Endothelial cell of umbilical vein (primary cell): ENCODE measurements at regions not wholly inside any gene's neighbourhood (a gene's known extent, or its start where the extent isn't known, plus 50 kb on each side); places are given as distances from the start of the nearest gene placed in this dataset.

Source experiments
- BruUV-seq: library from RNA; stranded (reverse); fragments of 400-500 nt; replicated peaks from 2 replicates; lab custom pipeline; 2021; lab: Mats Ljungman, UMichigan
- CTCF ChIA-PET: fragments of 300-600, 350-600 bp; sonication (Branson Sonifier 250); formaldehyde crosslinking; loops from one replicate; lab custom pipeline; 2021; ENCODE audit warnings: antibody characterized with exemption, inconsistent platforms; lab: Charles Lee
- POLR2A ChIA-PET: fragments of 300-600, 350-600 bp; sonication (Branson Sonifier 250); formaldehyde crosslinking; loops from one replicate; lab custom pipeline; 2021; ENCODE audit warnings: antibody characterized with exemption, inconsistent platforms; lab: Charles Lee
- DNase-seq: peaks from one replicate; pipeline ENCODE4 v3.0.0-alpha.2; 2011; ENCODE audit warnings: low read depth, low spot score
- FAIRE-seq: peaks from 2 replicates; lab custom pipeline; 2011; peaks lifted over from hg19 to GRCh38; lab: Jason Lieb, UNC
- H2AFZ ChIP-seq: 2 replicates; pipeline ENCODE4 v1.6.0; 2012; ENCODE audit warnings: low read depth, low read length, control low read depth, inconsistent platforms
- H3K27ac ChIP-seq: 2 replicates; pipeline ENCODE4 v1.5.1; 2011; ENCODE audit warnings: low read depth, mild to moderate bottlenecking, control low read depth, low read length, moderate library complexity; ENCODE audit not compliant: insufficient read depth
- H3K27me3 ChIP-seq, 2 experiments: 2 replicates each; pipeline versions ENCODE4 v1.6.0 to v1.6.1; 2011; ENCODE audit warnings: low read length in 2 of 2, mixed read lengths in 1 of 2; ENCODE audit not compliant: control insufficient read depth in 2 of 2, insufficient read depth in 2 of 2
- H3K36me3 ChIP-seq, 2 experiments: 2 replicates in 1 of 2; 3 replicates in 1 of 2; pipeline ENCODE4 v1.5.1; 2011; ENCODE audit warnings: low read length in 2 of 2, mild to moderate bottlenecking in 1 of 2, moderate library complexity in 1 of 2; ENCODE audit not compliant: control insufficient read depth in 2 of 2, insufficient read depth in 2 of 2; ENCODE audit errors: extremely low read depth in 1 of 2
- H3K4me1 ChIP-seq: 3 replicates; pipeline ENCODE4 v1.5.1; 2011; ENCODE audit warnings: mild to moderate bottlenecking, low read length; ENCODE audit not compliant: control insufficient read depth, insufficient read depth; ENCODE audit errors: extremely low read depth
- H3K4me2 ChIP-seq: 2 replicates; pipeline ENCODE4 v1.6.1; 2011; ENCODE audit warnings: low read length, control low read depth, mixed read lengths; ENCODE audit not compliant: insufficient read depth
- H3K4me3 ChIP-seq, 3 experiments: fragments of 200-600 bp in 1 of 3; sonication (generic), shearing (Covaris generic) in 1 of 3; replicated peaks in 1 of 3; 2 replicates each; pipeline ENCODE4 v1.5.1; 2011 to 2016; ENCODE audit warnings: control low read depth in 3 of 3, low read length in 3 of 3, mild to moderate bottlenecking in 2 of 3, inconsistent platforms in 1 of 3, low read depth in 1 of 3, moderate library complexity in 1 of 3; ENCODE audit not compliant: insufficient read depth in 1 of 3
- H3K79me2 ChIP-seq: 2 replicates; pipeline ENCODE4 v1.6.0; 2012; ENCODE audit warnings: low read length, inconsistent platforms; ENCODE audit not compliant: control insufficient read depth, insufficient read depth
- H3K9ac ChIP-seq: replicated peaks from 2 replicates; pipeline ENCODE3; 2011; ENCODE audit warnings: low read length, control low read depth; ENCODE audit not compliant: insufficient read depth; ENCODE audit errors: extremely low read depth
- H3K9me1 ChIP-seq: replicated peaks from 3 replicates; pipeline ENCODE4 v1.6.0; 2011; ENCODE audit warnings: mild to moderate bottlenecking, low read length; ENCODE audit not compliant: control insufficient read depth, insufficient read depth; ENCODE audit errors: extremely low read depth
- H3K9me3 ChIP-seq: replicated peaks from 2 replicates; pipeline ENCODE4 v1.5.1; 2012; ENCODE audit warnings: low read length, inconsistent platforms; ENCODE audit not compliant: control insufficient read depth, insufficient read depth
- H4K20me1 ChIP-seq: replicated peaks from 2 replicates; pipeline ENCODE3; 2011; ENCODE audit warnings: mild to moderate bottlenecking, low read length; ENCODE audit not compliant: control insufficient read depth, insufficient read depth; ENCODE audit errors: extremely low read depth
- CTCF ChIP-seq, 2 donors: IDR thresholded peaks; 1 replicate in 1 of 2; 2 replicates in 1 of 2; pipeline ENCODE4 v1.5.1; 2011; ENCODE audit warnings: low read length in 2 of 2, mild to moderate bottlenecking in 2 of 2, moderate library complexity in 2 of 2, control low read depth in 1 of 2, inconsistent platforms in 1 of 2, low read depth in 1 of 2; ENCODE audit not compliant: insufficient read depth in 1 of 2; ENCODE audit errors: extremely low read depth in 1 of 2
- EZH2 ChIP-seq: IDR thresholded peaks from 2 replicates; pipeline ENCODE4 v1.6.1; 2012; ENCODE audit warnings: borderline replicate concordance, low read depth, mild to moderate bottlenecking, moderate library complexity, low read length, inconsistent platforms; ENCODE audit not compliant: severe bottlenecking
- FOS ChIP-seq: IDR thresholded peaks from 2 replicates; pipeline ENCODE4 v1.6.1; 2011; ENCODE audit warnings: mild to moderate bottlenecking, low read length, moderate library complexity, borderline replicate concordance; ENCODE audit not compliant: insufficient read depth
- GATA2 ChIP-seq: IDR thresholded peaks from 2 replicates; pipeline ENCODE4 v1.7.0; 2011; ENCODE audit warnings: low read depth, mild to moderate bottlenecking, moderate library complexity, mixed read lengths, low read length; ENCODE audit not compliant: insufficient read length, insufficient read depth
- JUN ChIP-seq: IDR thresholded peaks from 2 replicates; pipeline ENCODE4 v1.6.1; 2011; ENCODE audit warnings: borderline replicate concordance, low read depth; ENCODE audit not compliant: insufficient read length, insufficient read depth
- MAX ChIP-seq: IDR thresholded peaks from 2 replicates; pipeline ENCODE4 v1.6.1; 2011; ENCODE audit not compliant: insufficient read depth, insufficient read length
- MYC ChIP-seq: IDR thresholded peaks from one replicate; pipeline ENCODE4 v1.6.1; 2011; ENCODE audit warnings: mild to moderate bottlenecking, low read depth, low read length
- POLR2A ChIP-seq: IDR thresholded peaks from 2 replicates; pipeline ENCODE4 v1.6.1; 2012; ENCODE audit warnings: low read depth, mild to moderate bottlenecking, control low read depth, low read length
- POLR2AphosphoS5 ChIP-seq: IDR thresholded peaks from 2 replicates; pipeline ENCODE4 v1.6.1; 2012; ENCODE audit warnings: low read depth, mild to moderate bottlenecking, control low read depth, low read length, moderate library complexity; ENCODE audit not compliant: insufficient read depth
- dilution Hi-C: fragments of 300-500 bp; cut with MboI; formaldehyde crosslinking; loops from one replicate; pipeline ENCODE4 v1.15.0; 2019; ENCODE audit warnings: low sequenced_read_pairs; ENCODE audit not compliant: extremely low pct_ligation_motif_present
- intact Hi-C: fragments of 100-400 bp; cut with micrococcal nuclease; formaldehyde crosslinking; loops from one replicate; pipeline ENCODE4 v1.10.0; 2022

DNA sequence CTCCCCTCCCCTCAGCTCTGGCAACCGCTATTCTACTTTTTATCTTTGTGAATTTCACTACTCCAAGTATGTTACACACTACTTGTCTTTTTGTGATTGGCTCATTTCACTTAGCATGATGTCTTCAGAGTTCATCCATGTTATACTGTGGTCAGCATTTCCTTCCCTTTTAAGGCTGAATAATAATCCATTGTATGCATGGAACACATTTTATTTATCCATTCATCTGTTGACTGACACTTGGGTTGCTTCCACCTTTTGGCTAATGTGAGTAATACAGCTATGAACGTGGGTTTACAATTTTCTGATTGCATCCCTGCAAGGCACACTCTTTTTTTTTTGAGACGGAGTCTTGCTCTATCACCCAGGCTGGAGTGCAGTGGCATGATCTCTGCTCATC is 53.0 kb upstream of the FUT8 start:
- Histone ChIP-seq H3K36me3 (no peaks in the 10 kb centered on the region), H3K4me3 (no peak overlapping the region), H3K9ac (no peak overlapping the region), H3K79me2 (no peaks in the 10 kb centered on the region), H3K27me3 (no peaks in the 10 kb centered on the region), H3K4me2 (no peak overlapping the region), H4K20me1 (no peaks in the 10 kb centered on the region), H3K9me1 (no peaks in the 10 kb centered on the region), H3K9me3 (no peaks in the 10 kb centered on the region), H3K4me1 (peaks cover 13% of the 10 kb centered on the region), H2AFZ (peak overlapping the region; percentile 40), H3K27ac (no peak overlapping the region)
- ChIA-PET CTCF (interaction anchor here (0.8 to 1.8 kb wide), 12 partner anchors 9 to 465 kb away, joined by 3 to 14 read pairs (median 4); partner anchors contain the start of gene FUT8), POLR2A (interaction anchor here (0.6 kb wide), 1 partner anchor 37 kb away, joined by 5 read pairs; no protein-coding TSS in a partner anchor)
- intact Hi-C loops, result loop anchor here (2.0 kb wide), 1 partner anchor 137 kb away; no protein-coding TSS in a partner anchor
- dilution Hi-C loops, result no loop called here
- FAIRE-seq (peak; percentile 67), DNase-seq (peak; percentile 62)
- no peak for TF ChIP-seq POLR2AphosphoS5
- TF ChIP-seq CTCF (IDR thresholded peaks at IDR 0.05; ENCODE audit: extremely low read depth in 1 of 2, insufficient read depth in 1 of 2, low read depth in 1 of 2, low read length in 2 of 2), result no peak
- TF ChIP-seq MAX, result no peak
- no peak for TF ChIP-seq EZH2
- no peak for TF ChIP-seq FOS
- TF ChIP-seq MYC, result no peak
- no peak for TF ChIP-seq GATA2
- TF ChIP-seq JUN, result no peak
- no peak for TF ChIP-seq POLR2A
- BruUV-seq, result no TSS peak
